Stomach smooth muscle (tissue), 2 donors: ENCODE measurements at regions not wholly inside any gene's neighbourhood (a gene's known extent, or its start where the extent isn't known, plus 50 kb on each side); places are given as distances from the start of the nearest gene placed in this dataset.

Experiments
- H3K27ac ChIP-seq: one replicate; pipeline ENCODE4 v1.7.0; 2013; ENCODE audit warnings: mild to moderate bottlenecking, low read length, inconsistent platforms
- H3K27me3 ChIP-seq, 2 donors: one replicate each; pipeline ENCODE4 v1.7.0; 2013; ENCODE audit warnings: low read length in 2 of 2; ENCODE audit not compliant: insufficient read depth in 2 of 2, control insufficient read depth in 1 of 2
- H3K36me3 ChIP-seq, 2 donors: one replicate each; pipeline ENCODE4 v1.7.0; 2013; ENCODE audit warnings: low read length in 2 of 2; ENCODE audit not compliant: control insufficient read depth in 2 of 2, insufficient read depth in 2 of 2
- H3K4me1 ChIP-seq: one replicate; pipeline ENCODE4 v1.7.0; 2013; ENCODE audit warnings: low read length; ENCODE audit not compliant: control insufficient read depth, insufficient read depth
- H3K4me3 ChIP-seq, 2 donors: one replicate each; pipeline ENCODE4 v1.7.0; 2013; ENCODE audit warnings: low read length in 2 of 2
- H3K9ac ChIP-seq, 2 donors: one replicate each; pipeline ENCODE4 v1.7.0; 2013; ENCODE audit warnings: low read length in 2 of 2, mild to moderate bottlenecking in 1 of 2
- H3K9me3 ChIP-seq, 2 donors: one replicate each; pipeline ENCODE4 v1.7.0; 2013; ENCODE audit warnings: low read length in 2 of 2; ENCODE audit not compliant: control insufficient read depth in 2 of 2
- donor health status: healthy.
- donor health status: Pancreatic carcinoma.

DNA sequence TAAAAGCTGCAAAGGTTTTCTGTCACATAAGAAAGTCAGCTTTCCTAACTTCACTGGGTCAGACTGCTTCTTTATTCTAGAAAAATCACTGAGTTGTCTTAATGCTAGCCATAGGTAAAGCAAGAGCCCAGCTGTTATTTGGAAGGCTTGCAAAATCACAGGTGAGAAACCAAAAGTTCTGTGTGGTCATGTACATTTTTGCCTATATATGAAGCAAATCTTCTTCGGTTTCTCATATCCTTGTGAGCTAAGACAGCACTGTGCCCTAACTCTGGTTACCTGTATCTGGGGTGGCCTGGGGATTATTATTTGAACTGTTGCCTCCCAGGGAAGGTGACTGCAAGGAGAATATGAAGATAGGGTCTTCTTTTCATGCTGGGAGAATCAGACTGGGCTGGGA lies 444.9 kb upstream of the CLINT1 start:
- no peaks in the 10 kb centered on the region for H3K9me3 ChIP-seq
- H3K27ac ChIP-seq = no peak overlapping the region
- H3K36me3 ChIP-seq = no peaks in the 10 kb centered on the region
- no peak overlapping the region for H3K9ac ChIP-seq
- no peaks in the 10 kb centered on the region for H3K27me3 ChIP-seq
- no peaks in the 10 kb centered on the region for H3K4me1 ChIP-seq
- H3K4me3 ChIP-seq = no peak overlapping the region

DNA sequence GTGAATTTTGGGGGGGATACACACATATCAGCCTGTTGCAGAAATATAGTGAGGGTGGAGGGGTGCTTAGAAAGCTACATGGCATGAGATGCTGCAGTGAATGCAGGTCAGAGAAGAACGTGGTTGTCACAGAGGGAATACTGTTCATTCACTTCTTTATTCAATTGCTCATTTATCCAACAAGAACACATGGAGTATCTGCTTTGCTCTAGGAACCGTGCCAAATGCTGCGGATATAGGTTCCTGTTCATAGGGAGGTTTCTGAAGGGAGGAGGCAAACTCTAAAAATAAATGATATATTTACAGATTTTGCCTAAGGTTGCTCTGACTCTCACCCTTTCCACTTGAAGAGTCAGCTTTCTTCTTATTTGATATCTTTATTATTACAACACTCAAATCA lies 444.3 kb upstream of the CLINT1 start:
- no peaks in the 10 kb centered on the region for H3K9me3 ChIP-seq
- no peak overlapping the region for H3K27ac ChIP-seq
- no peaks in the 10 kb centered on the region for H3K27me3 ChIP-seq
- no peak overlapping the region for H3K4me3 ChIP-seq
- H3K4me1 ChIP-seq = no peaks in the 10 kb centered on the region
- no peak overlapping the region for H3K9ac ChIP-seq
- no peaks in the 10 kb centered on the region for H3K36me3 ChIP-seq

DNA sequence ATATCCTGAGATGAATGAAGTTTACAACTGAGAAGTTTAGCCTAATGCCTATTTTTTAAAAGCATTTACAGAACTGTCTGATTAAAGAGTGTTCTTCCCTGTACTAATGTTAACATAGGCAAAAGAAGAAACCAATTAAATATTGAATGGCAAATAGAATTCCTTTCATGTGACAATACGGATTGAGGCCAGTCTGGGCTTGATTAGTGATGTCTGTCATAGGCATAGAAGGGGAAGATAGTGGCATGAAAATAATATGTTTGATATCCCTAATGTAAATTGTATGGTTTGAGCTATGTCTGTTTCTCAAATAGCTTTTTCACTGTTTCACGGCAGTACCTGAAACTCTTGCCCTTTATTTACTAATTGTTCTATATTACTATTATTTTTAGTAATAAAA lies 443.1 kb upstream of the CLINT1 start:
- H3K9ac ChIP-seq = no peak overlapping the region
- H3K9me3 ChIP-seq = no peaks in the 10 kb centered on the region
- no peak overlapping the region for H3K4me3 ChIP-seq
- no peak overlapping the region for H3K27ac ChIP-seq
- no peaks in the 10 kb centered on the region for H3K27me3 ChIP-seq
- H3K4me1 ChIP-seq = no peaks in the 10 kb centered on the region
- H3K36me3 ChIP-seq = no peaks in the 10 kb centered on the region

DNA sequence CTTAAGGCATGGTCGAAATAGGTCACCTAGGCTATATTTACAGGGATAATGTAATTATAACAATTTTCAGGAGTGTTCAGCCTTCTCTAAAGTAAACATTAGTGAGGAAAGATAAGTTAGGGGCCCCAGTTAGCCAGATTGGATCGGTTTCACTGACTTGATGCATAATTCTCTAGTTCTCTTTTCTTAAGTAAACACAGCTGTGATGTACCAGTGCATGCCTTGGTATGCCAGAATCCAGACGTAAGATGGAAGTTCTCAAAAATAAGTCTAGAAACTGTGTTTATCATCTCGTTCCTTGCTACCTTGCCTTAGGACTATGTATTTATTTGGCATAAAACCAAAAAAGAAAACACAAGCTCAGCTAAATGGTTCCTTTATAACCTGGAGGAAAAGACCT lies 442.2 kb upstream of the CLINT1 start:
- H3K27ac ChIP-seq = no peak overlapping the region
- H3K36me3 ChIP-seq = no peaks in the 10 kb centered on the region
- H3K4me1 ChIP-seq = no peaks in the 10 kb centered on the region
- no peaks in the 10 kb centered on the region for H3K27me3 ChIP-seq
- H3K9ac ChIP-seq = no peak overlapping the region
- H3K4me3 ChIP-seq = no peak overlapping the region
- no peaks in the 10 kb centered on the region for H3K9me3 ChIP-seq

- H3K36me3 ChIP-seq = no peaks in the 10 kb centered on the region
- H3K9me3 ChIP-seq = no peaks in the 10 kb centered on the region
- no peak overlapping the region for H3K27ac ChIP-seq
- H3K4me3 ChIP-seq = no peak overlapping the region
- H3K27me3 ChIP-seq = no peaks in the 10 kb centered on the region
- no peaks in the 10 kb centered on the region for H3K4me1 ChIP-seq
- H3K9ac ChIP-seq = no peak overlapping the region
These were observed 441.3 kb upstream of the CLINT1 start for GRCh38 chr5:158300256-158300655.

- H3K27ac ChIP-seq = no peak overlapping the region
- H3K4me3 ChIP-seq = no peak overlapping the region
- H3K27me3 ChIP-seq = no peaks in the 10 kb centered on the region
- H3K36me3 ChIP-seq = no peaks in the 10 kb centered on the region
- peaks cover 4 to 6% of the 10 kb centered on the region in 2 donors for H3K9me3 ChIP-seq
- no peak overlapping the region for H3K9ac ChIP-seq
- H3K4me1 ChIP-seq = no peaks in the 10 kb centered on the region
These were observed 438.1 kb upstream of the CLINT1 start for GRCh38 chr5:158297002-158297527.

GRCh38 chr5:158294701-158295100 lies 435.8 kb upstream of the CLINT1 start:
- Histone ChIP-seq H3K4me3 (no peak overlapping the region), H3K27ac (no peak overlapping the region), H3K27me3 (no peaks in the 10 kb centered on the region), H3K4me1 (no peaks in the 10 kb centered on the region), H3K36me3 (no peaks in the 10 kb centered on the region), H3K9me3 (peaks cover 4 to 6% of the 10 kb centered on the region in 2 donors), H3K9ac (no peak overlapping the region)

DNA sequence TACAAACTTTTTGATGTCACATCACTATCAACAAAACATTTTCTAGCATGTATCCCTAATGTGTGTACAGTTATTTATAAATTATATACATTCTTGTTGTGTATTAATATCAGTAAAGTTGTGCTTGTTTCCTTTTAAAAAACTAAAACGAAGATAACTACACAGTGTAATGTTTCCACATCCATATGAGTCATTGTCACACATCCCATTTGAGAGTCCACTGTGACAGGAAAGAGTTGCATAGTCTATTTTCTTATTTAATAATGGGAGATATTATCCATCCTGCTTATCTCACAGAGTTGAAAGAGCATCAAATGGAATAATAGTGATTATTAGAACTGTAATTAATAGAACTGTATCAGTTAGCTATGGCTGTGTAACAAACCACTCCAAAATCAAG lies 434.0 kb upstream of the CLINT1 start:
- H3K9ac ChIP-seq = no peak overlapping the region
- H3K27ac ChIP-seq = no peak overlapping the region
- no peak overlapping the region for H3K4me3 ChIP-seq
- peaks cover 4 to 6% of the 10 kb centered on the region in 2 donors for H3K9me3 ChIP-seq
- no peaks in the 10 kb centered on the region for H3K4me1 ChIP-seq
- no peaks in the 10 kb centered on the region for H3K36me3 ChIP-seq
- no peaks in the 10 kb centered on the region for H3K27me3 ChIP-seq

- Histone ChIP-seq H3K4me1 (no peaks in the 10 kb centered on the region), H3K9ac (no peak overlapping the region), H3K36me3 (no peaks in the 10 kb centered on the region), H3K27me3 (no peaks in the 10 kb centered on the region), H3K9me3 (peaks cover 4 to 6% of the 10 kb centered on the region in 2 donors), H3K27ac (no peak overlapping the region), H3K4me3 (no peak overlapping the region)
These were observed 431.0 kb upstream of the CLINT1 start for GRCh38 chr5:158289967-158290366.

DNA sequence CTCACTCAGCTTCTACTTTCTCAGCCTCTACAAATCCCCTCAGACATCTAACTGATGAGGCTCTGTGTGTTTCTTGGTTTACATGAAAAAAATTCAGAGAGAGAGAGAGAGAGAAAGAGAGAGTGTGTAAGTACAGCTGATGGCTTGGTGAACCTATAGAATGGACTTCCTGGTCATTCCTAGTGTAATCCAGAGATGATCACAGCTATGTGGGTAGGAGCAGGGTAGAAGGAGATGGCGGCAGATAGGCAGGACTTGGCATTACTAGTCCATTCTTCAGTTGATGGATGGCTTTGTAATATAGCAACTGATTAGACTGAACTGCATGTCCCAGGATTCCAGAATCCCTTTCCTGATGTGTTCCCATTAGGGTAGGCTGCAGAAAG lies 429.3 kb upstream of the CLINT1 start:
- no peaks in the 10 kb centered on the region for H3K27me3 ChIP-seq
- no peak overlapping the region for H3K27ac ChIP-seq
- H3K4me3 ChIP-seq = no peak overlapping the region
- no peak overlapping the region for H3K9ac ChIP-seq
- peaks cover 2 to 4% of the 10 kb centered on the region in 2 donors for H3K9me3 ChIP-seq
- no peaks in the 10 kb centered on the region for H3K4me1 ChIP-seq
- no peaks in the 10 kb centered on the region for H3K36me3 ChIP-seq

DNA sequence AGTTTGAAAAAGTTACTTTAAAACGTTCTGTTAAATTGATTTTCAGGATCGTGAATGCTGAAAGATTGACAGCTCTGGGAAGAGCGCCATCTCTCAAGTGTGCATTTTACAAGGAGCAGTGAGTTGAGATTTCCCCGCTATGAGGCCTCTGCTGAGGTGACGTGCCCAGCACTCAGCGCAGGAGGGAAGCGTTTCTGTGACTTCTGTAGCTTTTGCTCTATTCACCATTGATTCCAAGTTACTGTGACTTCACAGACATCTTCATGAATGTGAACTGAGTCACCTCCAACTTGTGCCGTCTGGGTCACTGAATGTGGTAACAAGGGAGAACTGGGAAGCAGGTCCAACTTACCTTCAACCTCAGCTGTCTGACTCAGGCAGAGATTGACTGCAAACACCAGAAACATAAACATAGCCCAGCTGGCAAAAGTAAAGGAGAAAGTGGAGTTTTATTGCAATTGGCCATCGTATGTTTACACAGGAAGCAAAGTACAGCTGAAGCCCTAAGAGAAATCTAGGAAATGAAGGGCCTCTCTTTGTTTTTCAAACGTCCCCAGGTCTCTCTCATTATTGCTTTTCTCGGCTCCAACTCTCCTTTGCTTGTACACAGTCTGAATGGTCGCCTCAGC lies 428.8 kb upstream of the CLINT1 start:
- H3K36me3 ChIP-seq = no peaks in the 10 kb centered on the region
- H3K27ac ChIP-seq = no peak overlapping the region
- H3K27me3 ChIP-seq = no peaks in the 10 kb centered on the region
- H3K4me1 ChIP-seq = no peaks in the 10 kb centered on the region
- H3K9ac ChIP-seq = no peak overlapping the region
- no peak overlapping the region for H3K4me3 ChIP-seq
- H3K9me3 ChIP-seq = no peaks in the 10 kb centered on the region
